Esophagus muscularis mucosa (tissue), 4 donors: ENCODE measurements at regions not wholly inside any gene's neighbourhood (a gene's known extent, or its start where the extent isn't known, plus 50 kb on each side); places are given as distances from the start of the nearest gene placed in this dataset.

ENCODE experiments used
- CTCF ChIP-seq, 3 experiments: fragments of 200-600 bp in 2 of 3; fragments of 450-650 bp in 1 of 3; sonication (generic) in 2 of 3; IDR thresholded peaks; one replicate each; pipeline ENCODE4 v1.5.1; 2017 to 2019; ENCODE audit warnings: antibody characterized with exemption in 3 of 3, mild to moderate bottlenecking in 2 of 3, moderate library complexity in 1 of 3
- EP300 ChIP-seq: sonication (generic); formaldehyde crosslinking; IDR thresholded peaks from one replicate; pipeline ENCODE4 v1.6.1; 2017; ENCODE audit warnings: antibody characterized with exemption
- POLR2A ChIP-seq: fragments of 450-650 bp; IDR thresholded peaks from one replicate; pipeline ENCODE4 v1.6.1; 2017; ENCODE audit warnings: antibody characterized with exemption, moderate library complexity, mild to moderate bottlenecking, low read depth

DNA sequence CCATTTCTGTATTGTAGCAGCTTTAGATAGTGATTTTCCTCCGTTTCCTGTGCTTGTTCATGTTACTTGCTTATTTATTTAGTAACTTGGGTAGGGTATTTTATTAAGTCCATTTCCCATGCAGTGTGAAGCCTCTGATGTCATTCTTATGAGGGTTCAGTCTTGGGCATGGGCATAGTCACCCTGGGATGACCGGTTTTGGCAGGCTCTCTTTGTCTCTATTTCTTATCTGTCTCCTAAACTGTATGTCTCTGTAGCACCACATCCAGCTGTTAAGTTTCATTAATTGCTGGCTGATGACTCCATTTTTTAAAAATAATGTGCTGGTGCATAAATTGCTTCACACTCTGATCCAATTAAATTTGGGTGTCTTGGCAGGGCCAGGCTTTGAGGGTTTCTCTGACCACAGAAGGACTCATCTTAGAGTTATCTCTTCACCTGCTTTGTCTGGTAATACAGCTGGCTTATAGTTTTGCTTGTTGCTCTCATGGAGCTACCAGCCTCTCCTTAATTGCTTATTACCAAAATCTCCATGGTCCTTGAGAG, 173.3 kb upstream of the VLDLR start:
- no peak for TF ChIP-seq POLR2A
- TF ChIP-seq CTCF (IDR thresholded peaks at IDR 0.05), result no peak
- TF ChIP-seq EP300, result no peak
